NCI-H1092 treated with DMSO at 0.1 percent for 48 hours (cell line): ENCODE measurements at regions not wholly inside any gene's neighbourhood (a gene's known extent, or its start where the extent isn't known, plus 50 kb on each side); places are given as distances from the start of the nearest gene placed in this dataset.
"Not testable (repeated sequence)": the region's sequence is repeated elsewhere in the genome, so short reads cannot be mapped to it uniquely, and the experiment has no call there.

Experiments
- DNase-seq: peaks from one replicate; lab custom pipeline; 2025; lab: John Stamatoyannopoulos, UW

DNA sequence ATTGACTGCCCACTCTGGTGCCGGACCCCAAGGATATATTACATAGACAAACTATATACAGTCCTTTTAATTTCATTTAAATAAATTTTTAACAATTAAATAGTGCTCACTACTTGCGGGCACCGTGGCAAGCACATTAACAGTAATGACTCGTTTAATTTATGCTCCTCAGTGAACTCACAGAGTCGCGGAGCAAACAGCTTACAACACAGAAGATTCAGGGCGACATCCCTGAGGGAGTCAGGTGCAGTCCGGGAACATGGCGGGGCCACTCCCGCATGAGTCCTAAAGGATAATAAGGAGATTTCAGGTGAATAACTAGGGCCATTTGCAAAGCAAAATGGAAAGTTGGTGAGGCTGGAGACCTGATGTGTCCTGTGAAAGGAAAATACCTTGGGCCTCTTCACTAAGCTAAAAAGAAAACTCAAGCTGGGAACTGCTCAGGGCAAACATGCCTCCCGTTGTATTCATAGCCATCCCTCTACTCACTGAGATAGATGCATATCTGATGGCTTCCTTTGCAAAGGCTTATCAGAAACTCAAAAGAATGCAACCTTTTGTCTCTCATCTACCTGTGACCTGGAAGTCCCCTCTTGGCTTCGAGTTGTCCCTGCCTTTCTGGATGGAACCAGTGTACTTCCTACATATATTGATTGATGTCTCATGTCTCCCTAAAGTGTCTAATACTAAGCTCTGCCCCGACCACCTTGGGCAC lies 125.6 kb downstream of the KLF6 start:
- DNase-seq, result no peak

- no peak for DNase-seq
Measured at GRCh38 chr10:3658766-3659165, 126.2 kb downstream of the KLF6 start.

DNA sequence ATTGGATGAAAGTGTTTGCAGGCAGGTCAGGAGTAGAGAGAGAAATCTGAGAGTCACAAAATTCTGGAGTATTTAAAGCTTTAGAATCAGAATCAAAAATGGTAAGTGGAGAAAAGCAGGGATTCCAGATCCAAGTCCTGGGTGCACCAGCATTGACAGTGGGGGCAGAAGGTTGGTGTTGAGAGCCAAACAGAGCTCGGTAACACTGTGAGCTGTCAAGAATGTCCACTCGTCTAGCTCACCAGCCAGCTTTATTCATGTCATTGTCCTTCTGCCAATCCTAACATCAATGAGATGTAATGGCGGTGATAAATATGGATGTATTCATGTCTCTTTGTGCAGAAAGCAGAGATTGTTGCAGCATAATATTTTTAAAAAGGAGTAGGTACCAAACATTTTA lies 128.8 kb downstream of the KLF6 start:
- no peak for DNase-seq

- no peak for DNase-seq
Measured at GRCh38 chr10:3655528-3655927, 129.5 kb downstream of the KLF6 start.

DNA sequence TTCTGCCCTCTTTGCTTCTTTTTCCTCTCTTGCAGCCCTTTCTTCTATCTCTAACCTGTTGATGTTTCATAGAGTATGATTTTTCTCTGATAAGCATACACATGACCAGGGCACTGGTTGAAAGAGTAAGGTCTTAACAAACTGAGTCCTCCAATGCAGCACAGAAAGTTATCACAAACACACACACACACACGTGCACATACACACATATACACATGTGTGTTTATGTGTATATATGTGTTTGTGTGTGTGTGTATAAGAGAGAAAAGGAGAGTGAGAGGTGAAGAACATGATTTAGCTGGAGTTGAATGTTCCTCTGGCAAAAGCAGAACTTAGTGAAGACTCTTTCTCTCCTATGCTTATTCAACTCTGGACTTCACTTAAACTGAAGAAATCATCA lies 130.0 kb downstream of the KLF6 start:
- no peak for DNase-seq

- no peak for DNase-seq
Measured at GRCh38 chr10:3654496-3654895, 130.5 kb downstream of the KLF6 start.

- not testable (repeated sequence) for DNase-seq
Measured at GRCh38 chr10:3653303-3653702, 131.7 kb downstream of the KLF6 start.

- no peak for DNase-seq
Measured at GRCh38 chr10:3652886-3653285, 132.1 kb downstream of the KLF6 start.

DNA sequence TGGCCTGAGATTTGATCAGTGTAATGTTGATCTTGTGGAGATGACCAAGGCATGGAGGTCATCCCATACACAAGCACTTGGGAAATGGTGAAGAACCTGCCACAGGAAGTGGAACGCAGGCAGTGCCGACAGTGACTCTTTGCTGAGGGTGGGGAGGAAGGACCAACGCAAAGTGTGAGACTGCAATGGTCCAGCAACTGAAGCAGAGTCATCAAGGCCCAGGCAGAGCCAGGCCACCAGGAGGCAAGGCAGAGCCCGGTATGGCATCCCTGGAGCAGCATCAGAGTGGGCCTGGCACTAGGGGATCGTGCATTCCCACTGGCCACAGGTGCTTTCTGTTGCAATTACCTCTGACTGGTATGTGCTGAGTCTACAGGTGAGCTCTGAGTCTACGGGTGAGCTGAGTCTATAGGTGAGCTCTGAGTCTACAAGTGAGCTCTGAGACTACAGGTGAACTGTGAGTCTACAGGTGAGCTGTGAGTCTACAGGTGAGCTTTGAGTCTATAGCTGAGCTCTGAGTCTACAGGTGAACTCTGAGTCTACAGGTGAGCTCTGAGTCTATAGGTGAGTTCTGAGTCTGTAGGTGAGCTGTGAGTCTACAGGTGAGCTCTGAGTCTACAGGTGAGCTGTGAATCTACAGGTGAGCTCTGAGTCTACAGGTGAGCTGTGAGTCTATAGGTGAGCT lies 132.9 kb downstream of the KLF6 start:
- no peak for DNase-seq

DNA sequence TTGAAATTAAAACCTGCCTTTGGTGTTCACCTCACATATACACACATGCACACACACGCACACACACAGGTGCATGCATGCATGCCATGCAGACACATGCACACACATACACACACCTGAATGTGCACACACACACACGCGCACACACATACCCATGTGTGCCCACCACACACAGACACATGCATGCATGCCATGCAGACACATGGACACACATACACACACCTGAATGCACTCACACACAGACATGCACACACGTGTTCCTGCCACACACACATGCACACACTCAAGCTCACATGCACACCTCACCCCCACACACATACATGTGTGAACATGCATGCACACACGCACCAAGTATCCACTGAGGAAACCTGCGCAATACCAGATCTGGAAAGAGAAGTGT lies 136.4 kb downstream of the KLF6 start:
- no peak for DNase-seq

DNA sequence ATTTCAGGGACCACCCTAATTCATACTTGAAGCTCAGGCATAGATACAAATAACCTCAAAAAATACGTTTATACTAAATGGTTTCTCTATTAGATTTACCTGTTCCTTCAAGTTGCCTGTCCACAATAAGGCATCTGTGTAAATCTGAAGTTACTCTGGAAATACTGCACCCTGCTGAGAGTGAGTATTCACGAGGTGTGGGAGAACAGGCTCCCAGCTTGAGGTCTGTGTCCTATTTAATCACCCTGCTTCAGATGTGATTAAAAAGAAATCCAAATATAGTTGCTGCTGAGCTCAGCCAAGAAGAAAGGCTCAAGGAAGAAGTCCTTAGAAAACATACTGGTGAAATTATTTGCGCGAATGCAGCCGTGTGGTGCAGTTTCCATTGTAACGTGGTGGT lies 136.8 kb downstream of the KLF6 start:
- no peak for DNase-seq

GRCh38 chr10:3647074-3647473 lies 137.9 kb downstream of the KLF6 start:
- no peak for DNase-seq

- DNase-seq, result no peak
Measured at GRCh38 chr10:3645406-3645805, 139.6 kb downstream of the KLF6 start.

DNA sequence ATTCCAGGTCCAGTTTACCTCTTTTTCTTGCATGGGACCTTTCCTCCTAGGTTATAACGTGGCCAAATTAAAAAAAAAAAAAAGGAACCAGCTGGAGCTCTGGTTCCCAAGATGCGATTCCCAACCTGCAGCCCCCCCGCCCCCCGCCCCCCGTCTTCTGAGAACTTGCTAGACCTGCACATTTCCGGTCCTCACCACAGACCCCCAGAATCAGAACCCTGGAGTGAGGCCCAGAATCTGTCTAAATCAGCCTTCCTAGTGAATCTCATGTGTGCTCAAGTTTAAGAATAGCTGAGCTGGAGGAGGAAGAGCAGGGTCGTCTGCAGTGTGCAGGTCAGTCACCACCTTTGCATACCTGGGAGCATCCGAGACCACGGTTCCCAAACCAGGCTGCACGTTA lies 144.2 kb downstream of the KLF6 start:
- DNase-seq, result no peak

DNA sequence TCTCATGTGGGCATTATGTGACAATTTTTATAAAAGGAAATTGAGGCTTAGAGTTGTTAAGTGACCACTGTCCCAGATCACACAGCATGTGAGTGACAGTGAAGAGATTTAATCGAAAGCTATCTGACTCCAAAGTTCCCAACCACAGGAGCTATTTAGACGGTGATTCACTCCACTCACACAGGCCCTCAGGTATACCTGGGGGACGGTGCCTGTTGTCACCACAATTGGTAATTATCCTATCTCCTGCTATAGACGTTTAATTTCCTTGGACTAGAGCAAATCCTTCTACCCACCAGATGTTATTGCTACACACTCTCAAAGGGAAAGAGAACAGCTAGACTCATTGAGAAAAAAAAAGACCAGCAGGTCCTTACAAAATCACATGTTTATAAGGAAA lies 145.5 kb downstream of the KLF6 start:
- no peak for DNase-seq

DNA sequence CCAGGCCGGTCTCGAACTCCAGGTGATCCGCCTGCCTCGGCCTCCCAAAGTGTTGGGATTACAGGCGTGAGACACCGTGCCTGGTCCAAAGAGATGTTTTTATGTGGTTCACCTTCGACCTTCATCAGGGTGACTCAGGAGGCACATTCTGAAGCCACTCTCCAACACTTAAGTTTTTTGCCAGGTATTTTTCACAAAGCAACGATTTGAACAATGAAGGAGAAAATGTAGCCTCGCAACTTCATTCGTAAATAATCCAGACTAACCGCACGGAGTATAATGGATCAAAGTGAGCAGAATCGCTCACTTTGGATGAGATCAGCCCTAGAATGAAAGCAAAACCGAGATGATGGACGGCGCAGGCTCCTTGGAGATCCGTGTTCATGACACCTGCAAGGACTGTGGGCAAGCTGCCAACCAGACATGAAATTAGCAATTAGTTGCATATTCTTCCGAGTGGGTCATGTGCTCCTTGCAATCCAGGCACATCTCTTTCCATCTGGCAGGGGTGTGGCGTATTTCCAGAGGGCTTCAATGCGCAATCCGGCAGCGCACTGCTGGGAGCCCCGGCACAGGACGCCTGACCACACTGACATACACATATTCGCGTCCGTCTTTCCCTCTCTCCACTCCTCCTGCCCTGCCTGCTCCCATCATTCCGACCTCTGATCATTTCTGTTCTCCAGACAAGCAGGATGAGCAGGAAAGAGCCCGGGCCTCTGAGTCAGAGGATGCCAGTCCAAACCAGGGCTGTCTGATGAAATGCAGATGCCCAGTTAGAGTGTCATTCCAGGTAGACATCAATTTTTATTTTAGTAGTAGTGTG lies 148.4 kb downstream of the KLF6 start:
- DNase-seq, result no peak

- no peak for DNase-seq
Measured at GRCh38 chr10:3635697-3636096, 149.3 kb downstream of the KLF6 start.

DNA sequence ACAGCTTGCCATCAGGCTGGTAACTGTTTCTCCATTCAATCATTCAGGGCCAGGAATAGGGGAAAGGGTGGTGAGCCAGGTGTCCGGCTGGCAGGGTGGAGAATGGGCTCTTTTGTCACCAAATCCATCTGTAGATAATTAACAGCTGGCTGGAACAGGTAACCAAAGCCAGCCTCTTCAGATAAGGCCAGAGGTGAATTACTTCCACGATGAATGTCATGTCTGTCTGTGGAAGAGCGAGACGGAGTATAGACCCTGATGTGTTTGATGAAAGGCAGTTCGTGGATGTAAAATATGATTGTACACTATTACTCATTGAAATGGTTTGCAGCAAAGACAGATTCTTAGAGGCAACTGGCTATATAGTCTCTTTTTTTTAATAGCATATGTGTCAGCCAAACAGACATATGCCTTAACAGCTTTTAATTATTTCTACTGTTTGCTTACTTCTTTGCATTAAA lies 149.8 kb downstream of the KLF6 start:
- no peak for DNase-seq

- DNase-seq, result not testable (repeated sequence)
Measured at GRCh38 chr10:3634646-3635045, 150.4 kb downstream of the KLF6 start.

DNA sequence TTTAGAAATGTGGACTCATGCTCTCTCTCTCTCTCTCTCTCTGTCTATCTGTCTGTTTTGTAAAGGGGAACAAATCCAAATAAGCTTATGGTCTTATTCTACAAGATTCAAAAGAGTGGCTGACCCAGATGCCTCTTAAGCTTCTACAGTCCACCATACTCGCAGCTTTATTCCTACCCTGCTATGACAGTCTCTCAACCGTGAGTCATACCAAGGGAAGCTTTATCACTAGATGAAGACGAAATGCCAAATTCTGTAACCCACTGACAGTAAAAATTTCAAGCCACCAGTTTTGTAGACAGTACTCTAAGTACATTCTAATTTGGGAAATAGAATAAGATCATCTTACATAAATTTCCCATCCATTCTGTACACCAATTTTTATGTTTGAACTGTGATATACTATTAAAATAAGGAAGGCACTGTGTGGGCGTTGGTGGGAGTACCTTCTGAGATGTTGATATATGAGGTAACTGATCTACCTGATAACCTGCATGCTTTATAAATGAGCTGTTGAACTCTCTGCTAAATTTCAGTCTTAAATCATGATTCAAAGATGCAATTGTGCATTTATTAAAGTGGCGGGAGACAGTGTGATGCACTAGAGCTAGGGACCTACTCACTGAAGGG lies 153.2 kb downstream of the KLF6 start:
- no peak for DNase-seq

GRCh38 chr10:3631291-3631690 lies 153.7 kb downstream of the KLF6 start:
- no peak for DNase-seq

- no peak for DNase-seq
Measured at GRCh38 chr10:3625959-3626751, 158.9 kb downstream of the KLF6 start.
